Stimulated activated CD8-positive, alpha-beta memory T cell treated with anti-CD3 and anti-CD28 coated beads, Interleukin-7, amount 100 ng/mL, for 1 hour (primary cell): ENCODE measurements at regions not wholly inside any gene's neighbourhood (a gene's known extent, or its start where the extent isn't known, plus 50 kb on each side); places are given as distances from the start of the nearest gene placed in this dataset.
"Not testable (repeated sequence)": the region's sequence is repeated elsewhere in the genome, so short reads cannot be mapped to it uniquely, and the experiment has no call there.

Experiments
- DNase-seq, 2 donors: peaks; one replicate each; pipeline ENCODE4 v3.0.0-alpha.2; 2020; ENCODE audit warnings: low read depth in 2 of 2

DNA sequence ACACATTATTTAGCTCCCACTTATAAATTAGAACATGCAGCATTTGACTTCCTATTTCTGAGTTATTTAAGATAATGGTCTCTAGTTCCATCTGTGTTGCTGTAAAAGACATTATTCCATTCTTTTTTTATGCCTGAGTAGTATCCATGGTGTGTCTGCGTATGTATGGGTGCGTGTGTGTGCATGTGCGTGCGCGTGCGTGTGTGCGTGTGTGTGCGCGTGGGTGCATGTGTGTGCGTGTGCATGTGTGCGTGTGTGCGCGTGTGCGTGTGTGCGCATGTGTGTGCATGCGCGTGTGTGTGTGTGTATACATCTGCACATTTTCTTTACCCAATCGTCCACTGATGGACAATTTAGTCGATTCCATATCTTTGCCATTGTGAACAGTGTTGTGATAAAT lies 479.4 kb upstream of the TMEM132C start:
- DNase-seq, result no peak

GRCh38 chr12:127790376-127790775 lies 476.6 kb upstream of the TMEM132C start:
- DNase-seq, result no peak

GRCh38 chr12:127791217-127791616 lies 475.8 kb upstream of the TMEM132C start:
- DNase-seq, result no peak

DNA sequence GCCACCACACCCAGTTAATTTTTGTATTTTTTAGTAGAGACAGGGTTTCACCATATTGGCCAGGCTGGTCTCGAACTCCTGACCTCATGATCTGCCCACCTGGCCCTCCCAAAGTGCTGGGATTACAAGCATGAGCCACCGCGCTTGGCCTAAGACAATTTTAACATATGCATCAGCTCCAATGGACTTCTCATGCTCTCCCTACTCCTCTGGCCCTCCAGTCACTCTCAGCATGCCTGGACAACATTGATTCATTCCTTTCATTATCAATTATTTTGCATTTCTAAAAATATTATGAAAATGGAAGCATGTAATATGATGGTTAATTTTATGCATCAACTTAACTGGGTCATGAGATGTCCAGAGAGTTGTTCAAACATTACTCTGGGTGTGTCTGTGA lies 469.1 kb upstream of the TMEM132C start:
- no peak for DNase-seq

GRCh38 chr12:127802271-127802670 lies 464.7 kb upstream of the TMEM132C start:
- DNase-seq, result no peak

GRCh38 chr12:127803545-127803944 lies 463.4 kb upstream of the TMEM132C start:
- no peak for DNase-seq

DNA sequence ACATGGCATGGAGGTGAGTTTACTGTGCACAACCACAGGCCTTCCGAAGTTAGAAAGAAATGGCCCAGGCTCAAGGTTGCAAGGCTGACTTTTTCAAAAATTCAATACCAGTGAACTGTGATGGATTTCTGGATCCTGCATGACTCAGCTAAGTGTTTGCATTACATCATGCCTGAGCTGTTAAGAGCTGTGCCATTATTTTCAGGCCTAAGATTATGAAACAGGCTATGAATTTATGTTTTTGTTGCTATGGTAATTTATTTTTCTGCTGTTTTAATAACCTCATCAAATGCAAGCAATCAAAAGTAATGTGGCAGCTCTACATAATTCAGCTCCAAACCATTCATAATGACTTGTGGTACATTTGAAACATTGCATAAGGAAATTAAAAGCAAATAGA lies 457.7 kb upstream of the TMEM132C start:
- DNase-seq, result no peak

DNA sequence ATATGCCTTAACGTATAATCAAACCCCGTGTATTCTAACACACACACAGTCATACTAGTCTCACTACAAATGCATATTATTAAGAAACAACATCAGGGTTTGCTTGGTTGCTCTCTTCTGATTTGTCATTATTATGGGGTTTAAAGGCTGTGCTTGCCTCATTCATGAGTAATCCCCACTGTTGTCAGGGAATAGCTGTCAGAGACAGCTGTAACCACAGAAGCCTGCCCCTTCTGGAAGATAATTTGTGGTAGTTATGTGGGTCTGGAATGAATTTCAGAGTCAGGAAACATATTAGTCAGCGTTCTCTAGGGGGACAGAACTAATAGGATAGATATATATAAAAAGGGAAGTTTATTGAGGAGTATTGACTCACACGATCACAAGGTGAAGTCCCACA lies 456.9 kb upstream of the TMEM132C start:
- DNase-seq, result no peak

GRCh38 chr12:127810459-127810858 lies 456.5 kb upstream of the TMEM132C start:
- DNase-seq, result not testable (repeated sequence)

- DNase-seq, result no peak
These were observed 455.0 kb upstream of the TMEM132C start for GRCh38 chr12:127811988-127812387.

DNA sequence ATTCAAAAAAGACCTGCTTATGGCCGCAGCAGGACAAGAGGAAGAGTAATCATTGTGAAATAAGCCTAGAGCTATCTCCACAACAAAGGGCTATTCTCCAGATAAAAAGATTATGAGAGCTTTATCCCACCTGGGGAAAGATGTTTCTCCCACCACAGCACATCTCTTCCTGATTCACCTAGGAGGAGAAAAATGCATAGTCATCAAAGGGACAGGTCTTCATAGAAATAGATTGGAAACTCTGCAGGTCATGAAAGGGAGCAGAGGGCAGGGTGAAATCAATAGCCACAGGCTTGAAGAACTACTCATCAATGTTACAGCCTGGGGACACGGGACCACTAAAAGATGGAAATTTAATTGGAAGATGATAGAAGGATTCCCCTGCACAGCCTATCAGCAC lies 453.8 kb upstream of the TMEM132C start:
- DNase-seq, result no peak

GRCh38 chr12:127819056-127819455 lies 447.9 kb upstream of the TMEM132C start:
- no peak for DNase-seq

DNA sequence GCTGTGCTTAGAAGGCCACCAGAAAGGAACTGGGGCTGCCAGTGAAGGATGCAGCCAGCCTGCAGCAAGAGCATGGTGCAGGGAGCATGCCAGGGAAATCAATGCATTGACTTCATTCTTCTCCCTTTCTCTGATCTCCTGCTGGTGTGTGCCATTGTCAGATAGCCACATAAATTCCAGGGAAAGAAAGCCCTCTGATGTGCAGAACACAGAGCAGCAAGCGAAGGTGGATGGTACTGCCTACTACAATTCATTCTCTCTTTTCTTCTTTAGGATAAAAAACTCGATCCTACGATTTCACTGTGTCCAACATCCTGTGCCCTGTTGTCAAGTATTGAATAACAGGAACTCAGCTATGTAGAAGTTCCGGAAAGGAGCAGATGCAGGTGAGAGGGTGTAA lies 446.7 kb upstream of the TMEM132C start:
- DNase-seq, result no peak

DNA sequence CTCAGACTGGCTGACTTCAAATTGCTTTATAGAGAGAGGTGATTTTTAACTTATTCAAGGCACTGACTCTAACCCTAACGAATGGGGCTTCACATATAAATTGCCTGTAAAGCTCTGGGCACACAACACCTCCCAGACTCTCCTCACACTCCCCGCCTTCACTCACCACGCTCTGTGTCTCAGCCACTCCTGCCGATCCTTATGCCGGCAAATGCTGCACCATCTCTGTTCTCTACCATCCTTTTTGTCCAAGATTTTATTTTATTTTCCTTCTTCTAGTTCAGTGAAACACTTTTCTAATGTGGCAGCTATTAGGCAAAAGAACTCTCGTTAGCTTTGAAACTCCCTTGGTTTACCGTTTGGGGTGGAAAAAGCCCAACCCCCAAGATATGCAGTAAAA lies 446.1 kb upstream of the TMEM132C start:
- DNase-seq, result no peak

GRCh38 chr12:127822809-127823411 lies 444.1 kb upstream of the TMEM132C start:
- no peak for DNase-seq

DNA sequence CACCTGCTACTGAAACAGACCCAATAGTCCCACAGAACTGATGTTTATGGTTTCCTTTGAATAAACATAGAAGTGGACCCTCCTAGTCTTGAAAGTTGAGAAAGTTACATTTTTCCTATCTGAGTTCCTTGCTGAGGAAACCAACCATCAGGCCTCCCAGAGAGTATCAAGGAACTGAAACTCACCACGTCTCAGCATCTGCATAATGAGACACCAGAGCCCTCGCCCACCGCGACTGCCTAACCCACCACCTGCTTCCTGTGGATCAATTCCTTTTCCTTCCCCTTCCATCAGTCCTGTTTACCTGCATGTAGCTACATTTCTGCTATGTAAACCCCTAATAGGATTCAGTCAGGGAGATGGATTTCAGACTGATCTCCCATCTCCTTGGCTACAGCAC lies 443.2 kb upstream of the TMEM132C start:
- no peak for DNase-seq

DNA sequence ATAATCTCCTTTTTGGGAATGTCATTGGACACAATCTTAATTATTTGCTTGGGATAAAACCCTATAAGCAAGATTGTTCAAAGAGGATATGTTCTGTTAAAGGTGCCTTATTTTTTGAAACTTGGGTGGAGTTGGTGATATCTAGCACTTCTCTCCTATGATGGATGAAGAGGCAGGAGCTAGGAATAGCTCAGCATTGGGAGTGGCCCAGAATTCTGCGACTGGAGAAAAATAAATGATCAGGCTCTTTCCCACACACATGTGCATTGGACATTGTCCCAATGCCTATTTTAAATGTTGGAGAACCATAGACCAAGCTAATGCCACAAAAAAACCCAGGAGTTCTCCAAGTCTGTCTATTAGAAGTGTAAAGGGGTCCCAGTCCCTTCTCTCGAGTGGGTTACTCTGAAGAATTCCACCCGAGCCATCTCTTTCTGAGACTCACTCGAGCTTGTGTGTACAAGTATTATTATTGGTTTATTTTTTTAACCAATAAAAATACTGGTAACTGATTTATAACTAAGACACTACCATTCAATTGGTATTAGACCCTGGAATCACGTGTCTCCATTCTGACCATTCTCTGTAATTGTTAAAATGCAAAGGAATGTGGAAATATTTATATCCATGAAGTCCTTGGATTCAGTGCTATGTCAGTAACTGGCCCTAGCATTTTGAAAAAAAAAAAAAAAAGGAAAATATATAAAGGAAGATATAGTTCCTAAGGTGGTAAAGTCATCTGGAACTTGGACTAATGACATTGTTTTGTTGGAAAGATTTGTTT lies 437.5 kb upstream of the TMEM132C start:
- DNase-seq, result no peak

- DNase-seq, result no peak
These were observed 436.9 kb upstream of the TMEM132C start for GRCh38 chr12:127830065-127830460.

GRCh38 chr12:127830730-127831129 lies 436.2 kb upstream of the TMEM132C start:
- DNase-seq, result no peak

- no peak for DNase-seq
These were observed 434.8 kb upstream of the TMEM132C start for GRCh38 chr12:127832172-127832571.

- not testable (repeated sequence) for DNase-seq
These were observed 430.2 kb upstream of the TMEM132C start for GRCh38 chr12:127836802-127837201.

DNA sequence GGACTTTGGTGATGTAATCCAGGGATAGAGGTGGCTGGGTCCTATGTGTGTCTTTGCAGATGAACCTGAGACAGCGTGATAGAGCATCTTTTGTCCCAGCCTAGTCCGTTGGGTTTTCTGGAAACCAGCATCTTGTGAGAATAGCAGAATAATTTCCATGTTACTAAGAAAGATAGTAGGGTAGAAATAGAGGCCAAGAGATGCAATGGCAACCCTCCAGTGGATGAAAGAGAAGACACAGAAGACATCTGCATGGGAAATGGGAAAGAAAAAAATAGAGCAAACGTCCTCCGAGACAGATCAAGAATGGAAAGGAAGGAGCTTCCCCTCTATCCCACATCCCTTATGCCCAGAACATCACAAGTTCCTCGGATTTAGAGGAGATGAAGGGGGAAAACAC lies 409.3 kb upstream of the TMEM132C start:
- DNase-seq, result no peak

- DNase-seq, result no peak
These were observed 406.4 kb upstream of the TMEM132C start for GRCh38 chr12:127860536-127860935.

DNA sequence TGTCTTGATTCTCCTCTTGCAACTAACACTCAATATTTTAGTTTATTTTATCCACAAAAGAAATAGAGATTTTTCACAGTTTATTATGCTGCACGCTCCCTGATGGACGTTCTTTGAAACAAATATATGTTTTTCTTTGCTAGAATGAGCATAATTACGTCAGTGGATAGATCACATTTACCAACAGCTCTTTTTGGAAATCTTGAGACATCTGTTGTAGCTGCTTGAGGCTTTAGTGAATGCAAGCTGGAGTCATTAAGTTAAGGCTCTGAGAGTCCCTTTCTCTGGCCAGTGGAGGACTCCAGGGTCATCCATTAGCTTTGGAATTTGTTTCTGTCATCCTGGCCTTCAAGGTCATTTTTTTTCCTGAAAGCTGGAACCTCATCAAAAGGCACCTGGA lies 405.6 kb upstream of the TMEM132C start:
- no peak for DNase-seq
